ENCODE measurements at regions not wholly inside any gene's neighbourhood (a gene's known extent, or its start where the extent isn't known, plus 50 kb on each side); places are given as distances from the start of the nearest gene placed in this dataset.
A peak's percentile ranks its signal among the peaks of the same experiment; 100 is the strongest.

DNA sequence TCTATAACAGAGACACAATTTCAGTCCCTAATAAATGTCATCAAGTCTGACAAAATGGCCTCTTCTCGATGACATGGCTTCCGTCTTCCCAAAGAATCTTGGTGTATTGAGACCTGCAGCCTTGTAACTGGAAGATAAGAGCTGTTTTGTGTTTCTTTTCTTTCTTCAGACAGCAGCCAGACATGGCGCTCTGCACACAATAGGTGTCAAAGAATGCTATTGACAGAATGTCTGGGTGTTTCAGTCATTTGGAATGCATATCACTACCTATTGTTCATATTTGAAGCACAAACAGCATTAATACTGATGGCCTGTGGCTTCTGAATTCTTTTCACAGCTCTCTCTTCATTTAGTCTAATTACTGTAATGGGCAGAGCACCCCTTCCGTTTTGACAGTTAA is 344.8 kb downstream of the RPRM start:
- Histone ChIP-seq H3K4me1 (no peaks in the 10 kb centered on the region), H3K36me3 (no peaks in the 10 kb centered on the region), H3K27ac (no peak overlapping the region), H3K27me3 (no peaks in the 10 kb centered on the region; the same call in 1 of the 2 replicates), H3K4me3 (no peak overlapping the region), H3K9me3 (replicated peaks) (no peaks in the 10 kb centered on the region)
- DNase-seq = no peak

GRCh38 chr2:153132418-153132817 is 346.1 kb downstream of the RPRM start:
- Histone ChIP-seq H3K9me3 (replicated peaks) (no peaks in the 10 kb centered on the region), H3K27ac (no peak overlapping the region), H3K27me3 (no peaks in the 10 kb centered on the region; the same call in 1 of the 2 replicates), H3K4me1 (no peaks in the 10 kb centered on the region), H3K36me3 (no peaks in the 10 kb centered on the region), H3K4me3 (no peak overlapping the region)
- no peak for DNase-seq

DNA sequence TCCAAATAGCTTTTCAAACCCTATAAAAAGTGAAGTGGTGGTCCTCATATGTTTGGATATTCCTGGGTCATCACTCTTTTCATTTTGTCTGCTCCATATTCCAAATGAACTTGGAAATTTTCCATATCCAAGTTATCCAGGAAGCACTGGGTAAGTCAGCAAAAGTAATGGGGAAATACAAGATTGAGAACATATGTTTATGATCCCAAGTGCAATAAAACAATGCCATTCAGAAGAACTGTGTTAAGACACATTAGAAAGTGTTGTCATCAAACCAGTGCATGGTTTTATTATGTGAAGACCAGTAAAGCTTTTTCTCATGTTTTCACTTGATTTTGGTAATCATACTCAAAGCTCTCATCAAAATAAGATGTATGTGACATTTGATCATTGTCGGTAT is 363.4 kb downstream of the RPRM start:
- Histone ChIP-seq H3K4me3 (no peak overlapping the region), H3K27me3 (no peaks in the 10 kb centered on the region), H3K27ac (no peak overlapping the region), H3K4me1 (no peaks in the 10 kb centered on the region), H3K36me3 (no peaks in the 10 kb centered on the region), H3K9me3 (replicated peaks) (no peaks in the 10 kb centered on the region)
- DNase-seq = no peak

DNA sequence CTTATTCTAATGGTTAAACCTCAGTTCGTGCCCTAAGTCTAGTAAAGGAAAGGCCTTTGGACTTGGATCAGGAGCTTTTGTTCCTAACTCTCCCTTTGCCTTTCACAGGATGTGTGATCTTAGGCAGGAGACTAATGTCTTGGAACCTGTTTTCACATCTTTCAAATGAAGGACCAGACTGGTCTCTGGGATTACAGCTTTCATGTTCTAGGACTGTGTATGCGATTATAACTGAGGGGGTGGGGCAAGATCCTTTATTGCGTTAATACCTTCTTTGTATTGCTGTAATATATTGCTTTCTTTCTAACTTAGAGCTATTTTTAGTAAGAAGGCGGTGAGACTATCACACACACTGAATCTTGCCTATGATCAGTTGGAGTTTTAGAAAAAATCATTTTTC is 368.1 kb downstream of the RPRM start:
- Histone ChIP-seq H3K9me3 (replicated peaks) (no peaks in the 10 kb centered on the region), H3K4me3 (no peak overlapping the region), H3K27me3 (no peaks in the 10 kb centered on the region), H3K27ac (no peak overlapping the region), H3K4me1 (no peaks in the 10 kb centered on the region), H3K36me3 (no peaks in the 10 kb centered on the region)
- DNase-seq = no peak

GRCh38 chr2:153109793-153110192 is 368.8 kb downstream of the RPRM start:
- Histone ChIP-seq H3K4me3 (no peak overlapping the region), H3K36me3 (no peaks in the 10 kb centered on the region), H3K27me3 (no peaks in the 10 kb centered on the region), H3K4me1 (no peaks in the 10 kb centered on the region), H3K27ac (no peak overlapping the region), H3K9me3 (replicated peaks) (no peaks in the 10 kb centered on the region)
- no peak for DNase-seq

- Histone ChIP-seq H3K4me1 (no peaks in the 10 kb centered on the region), H3K9me3 (replicated peaks) (no peaks in the 10 kb centered on the region), H3K27me3 (no peaks in the 10 kb centered on the region), H3K27ac (no peak overlapping the region), H3K4me3 (no peak overlapping the region), H3K36me3 (no peaks in the 10 kb centered on the region)
- no peak for DNase-seq
Observed at GRCh38 chr2:153106802-153107477, 371.6 kb downstream of the RPRM start.

GRCh38 chr2:153105829-153106578 is 372.6 kb downstream of the RPRM start:
- Histone ChIP-seq H3K9me3 (replicated peaks) (no peaks in the 10 kb centered on the region), H3K27me3 (no peaks in the 10 kb centered on the region), H3K36me3 (no peaks in the 10 kb centered on the region), H3K4me1 (no peaks in the 10 kb centered on the region), H3K27ac (no peak overlapping the region), H3K4me3 (no peak overlapping the region)
- DNase-seq = no peak

DNA sequence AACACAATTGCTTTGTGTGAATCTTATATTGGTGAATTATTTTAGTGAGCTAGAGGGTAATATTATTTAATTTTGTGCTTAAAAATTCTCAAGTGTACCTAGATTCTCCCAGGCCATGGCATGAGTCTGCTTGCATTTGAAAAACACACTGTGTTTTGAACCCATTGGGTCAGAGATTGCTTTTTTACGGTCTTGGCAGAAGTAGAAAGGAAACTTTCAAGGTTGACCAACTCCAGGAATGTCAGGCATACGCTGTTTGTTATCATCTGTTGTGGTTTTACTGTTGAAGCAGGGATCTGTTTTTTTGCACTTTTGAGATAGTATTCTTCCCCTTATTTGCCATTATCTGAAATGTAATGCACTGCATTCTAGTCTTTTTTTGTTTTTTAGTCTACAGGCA is 377.4 kb downstream of the RPRM start:
- Histone ChIP-seq H3K27me3 (no peaks in the 10 kb centered on the region), H3K36me3 (no peaks in the 10 kb centered on the region), H3K27ac (no peak overlapping the region), H3K4me3 (no peak overlapping the region), H3K9me3 (replicated peaks) (no peaks in the 10 kb centered on the region), H3K4me1 (no peaks in the 10 kb centered on the region)
- DNase-seq = no peak

DNA sequence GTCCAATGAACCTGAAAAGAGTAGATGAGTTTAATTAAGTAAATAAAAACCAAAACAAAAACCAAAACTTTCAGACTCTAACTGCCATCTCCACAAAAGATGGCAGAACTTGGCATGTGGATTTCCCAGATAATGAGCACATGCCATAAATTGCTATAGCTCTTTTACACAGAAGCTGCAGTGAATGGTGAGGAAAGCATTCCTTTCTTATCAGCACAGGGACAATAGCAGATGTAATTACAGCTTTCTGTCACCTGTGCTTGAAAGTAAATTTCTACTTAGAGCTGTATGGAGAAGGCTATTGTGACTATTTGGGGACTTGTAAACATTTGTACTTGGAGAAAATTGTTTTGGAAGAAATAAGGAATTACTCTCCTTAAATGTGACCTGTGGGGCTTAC is 378.4 kb downstream of the RPRM start:
- no peak for DNase-seq
- Histone ChIP-seq H3K27me3 (no peaks in the 10 kb centered on the region), H3K36me3 (no peaks in the 10 kb centered on the region), H3K4me3 (no peak overlapping the region), H3K9me3 (replicated peaks) (no peaks in the 10 kb centered on the region), H3K4me1 (no peaks in the 10 kb centered on the region), H3K27ac (no peak overlapping the region)

- DNase-seq = no peak
- Histone ChIP-seq H3K36me3 (no peaks in the 10 kb centered on the region), H3K4me3 (no peak overlapping the region), H3K27ac (no peak overlapping the region), H3K27me3 (no peaks in the 10 kb centered on the region), H3K4me1 (no peaks in the 10 kb centered on the region), H3K9me3 (replicated peaks) (no peaks in the 10 kb centered on the region)
Observed at GRCh38 chr2:153098073-153098472, 379.7 kb downstream of the ARL6IP6 start.

DNA sequence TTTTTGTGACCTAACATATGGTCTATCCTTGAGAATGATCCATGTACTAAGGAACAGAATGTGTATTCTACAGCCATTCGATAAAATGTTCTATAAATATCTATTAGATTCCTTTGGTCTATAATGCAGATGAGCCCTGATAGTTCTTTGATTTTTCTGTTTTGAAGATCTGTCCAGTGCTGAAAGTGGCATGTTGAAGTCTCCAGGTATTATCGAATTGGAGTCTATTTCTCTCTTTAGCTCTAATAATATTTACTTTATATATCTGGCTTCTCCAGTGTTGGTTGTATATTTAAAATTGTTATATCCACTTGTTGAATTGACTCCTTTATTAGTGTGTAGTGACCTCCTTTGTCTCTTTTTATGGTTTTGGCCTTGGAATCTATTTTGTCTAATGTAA is 377.9 kb downstream of the ARL6IP6 start:
- Histone ChIP-seq H3K36me3 (no peaks in the 10 kb centered on the region), H3K4me3 (no peak overlapping the region), H3K4me1 (no peaks in the 10 kb centered on the region), H3K27ac (no peak overlapping the region), H3K9me3 (replicated peaks) (no peaks in the 10 kb centered on the region), H3K27me3 (no peaks in the 10 kb centered on the region)
- no peak for DNase-seq

DNA sequence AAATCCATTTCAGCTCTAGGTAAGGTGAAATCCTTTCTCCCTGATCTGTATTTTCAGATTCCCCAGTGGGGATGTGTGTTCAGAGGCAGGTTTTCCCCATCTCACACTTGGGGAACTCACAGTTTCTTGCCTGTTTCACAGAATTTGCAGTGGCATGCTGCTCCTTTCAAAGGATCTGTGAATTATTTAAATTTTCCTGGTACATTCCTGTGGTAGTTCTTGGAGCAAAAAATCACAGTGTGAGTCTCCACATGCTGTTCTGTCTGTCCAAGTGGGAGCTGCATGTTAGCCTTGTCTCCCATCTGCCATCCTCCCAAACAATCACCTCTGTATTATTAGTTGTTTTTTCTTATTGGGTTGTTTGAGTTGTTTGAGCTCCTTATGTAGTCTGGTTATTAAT is 372.9 kb downstream of the ARL6IP6 start:
- no peak overlapping the region for H3K4me3 ChIP-seq
- no peaks in the 10 kb centered on the region for H3K27me3 ChIP-seq
- H3K27ac ChIP-seq = no peak overlapping the region
- DNase-seq = no peak
- no peaks in the 10 kb centered on the region for H3K4me1 ChIP-seq
- H3K36me3 ChIP-seq = no peaks in the 10 kb centered on the region
- H3K9me3 ChIP-seq (replicated peaks) = no peaks in the 10 kb centered on the region

DNA sequence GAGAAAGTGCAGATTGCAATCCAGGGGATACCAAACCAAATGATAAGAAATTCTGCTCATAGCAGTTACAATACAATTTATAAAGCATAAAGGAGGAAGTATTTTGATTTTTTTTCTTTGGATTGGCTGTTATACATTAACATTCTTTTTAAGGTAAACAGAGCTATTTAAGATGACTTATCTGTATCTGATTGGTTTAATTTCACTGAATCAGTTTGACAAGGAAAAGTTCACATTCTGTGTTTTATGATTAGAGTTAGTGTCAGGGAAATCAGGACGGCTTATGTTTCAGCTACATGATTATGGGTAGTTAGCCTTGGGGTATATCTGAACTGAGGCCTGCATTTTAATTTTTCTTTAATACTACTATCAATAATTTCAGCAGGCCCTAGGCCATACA is 360.9 kb downstream of the ARL6IP6 start:
- Histone ChIP-seq H3K9me3 (replicated peaks) (no peaks in the 10 kb centered on the region), H3K27ac (no peak overlapping the region), H3K4me3 (no peak overlapping the region), H3K27me3 (no peaks in the 10 kb centered on the region), H3K36me3 (no peaks in the 10 kb centered on the region), H3K4me1 (peaks cover 4% of the 10 kb centered on the region; the same call in 1 of the 2 replicates)
- no peak for DNase-seq

- peak in 1 of 2 experiments; percentile 62 for DNase-seq
Observed at GRCh38 chr2:153077311-153077710, 358.9 kb downstream of the ARL6IP6 start.

DNA sequence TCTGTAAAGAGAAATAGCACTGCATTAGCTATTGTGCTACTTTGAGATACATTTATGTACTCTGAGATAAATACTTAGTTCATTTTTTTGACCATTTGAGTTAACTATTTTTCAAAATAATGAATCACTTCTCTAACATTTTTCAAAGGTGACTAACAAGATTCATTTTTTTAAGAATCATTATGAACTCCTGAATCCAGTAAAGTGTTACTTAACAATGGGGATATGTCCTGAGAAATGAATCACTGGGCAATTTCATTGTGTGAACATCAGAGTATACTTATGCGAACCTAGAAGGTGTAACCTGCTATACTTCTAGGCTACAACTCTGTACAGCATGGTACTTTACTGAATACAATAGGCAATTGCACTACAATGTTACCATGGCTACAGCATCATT is 355.8 kb downstream of the ARL6IP6 start:
- Histone ChIP-seq H3K4me3 (no peak overlapping the region), H3K27me3 (no peaks in the 10 kb centered on the region), H3K27ac (no peak overlapping the region), H3K36me3 (no peaks in the 10 kb centered on the region), H3K9me3 (replicated peaks) (no peaks in the 10 kb centered on the region), H3K4me1 (peaks cover 4% of the 10 kb centered on the region; the same call in 1 of the 2 replicates)
- no peak for DNase-seq

More at GRCh38 chr2:153077311-153077710, 358.9 kb downstream of the ARL6IP6 start:
- H3K4me1 ChIP-seq = peaks cover 4% of the 10 kb centered on the region; the same call in 1 of the 2 replicates
- no peaks in the 10 kb centered on the region for H3K36me3 ChIP-seq
- H3K27me3 ChIP-seq = no peaks in the 10 kb centered on the region
- no peak overlapping the region for H3K4me3 ChIP-seq
- H3K27ac ChIP-seq = peak overlapping the region; percentile 52
- H3K9me3 ChIP-seq (replicated peaks) = no peaks in the 10 kb centered on the region

DNA sequence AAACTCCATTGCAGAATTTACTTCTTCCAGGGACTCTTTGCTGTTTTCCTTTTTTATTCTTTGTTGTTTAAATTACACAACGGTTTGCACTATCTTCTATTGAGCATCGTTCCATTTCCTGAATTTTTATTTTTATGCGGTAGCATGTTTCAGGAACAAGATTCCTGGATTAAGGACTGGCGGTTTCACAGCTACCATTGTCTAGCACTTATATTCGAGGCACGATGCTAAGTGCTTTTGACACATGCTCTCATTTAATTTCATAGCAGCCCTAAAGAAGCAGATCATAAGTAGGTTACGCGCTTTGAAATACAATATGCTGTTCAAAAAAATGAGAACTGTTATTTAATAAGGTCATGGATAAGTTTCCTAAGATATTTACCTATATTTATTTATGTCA is 354.4 kb downstream of the ARL6IP6 start:
- Histone ChIP-seq H3K4me3 (no peak overlapping the region), H3K4me1 (peaks cover 3% of the 10 kb centered on the region; the same call in 1 of the 2 replicates), H3K9me3 (replicated peaks) (no peaks in the 10 kb centered on the region), H3K27ac (no peak overlapping the region), H3K27me3 (no peaks in the 10 kb centered on the region), H3K36me3 (no peaks in the 10 kb centered on the region)
- DNase-seq = no peak

All from SJCRH30 (cell line).